GM23338 (cell line): ENCODE measurements at regions not wholly inside any gene's neighbourhood (a gene's known extent, or its start where the extent isn't known, plus 50 kb on each side); places are given as distances from the start of the nearest gene placed in this dataset.

Source experiments
- ATAC-seq: fragments of 200-7000 bp; cut with Tn5 transposase; 3 replicates; pipeline ENCODE4 v1.9.1; 2020
- DNase-seq: peaks from one replicate; pipeline ENCODE4 v3.0.0-alpha.2; 2015; ENCODE audit warnings: low spot score
- H2AFZ ChIP-seq: fragments of 200-600 bp; sonication (generic); 2 replicates; pipeline ENCODE4 v1.8.0; 2016; ENCODE audit warnings: antibody characterized with exemption, mild to moderate bottlenecking, moderate library complexity
- H3F3A ChIP-seq: fragments of 200-600 bp; sonication (generic); replicated peaks from 2 replicates; pipeline ENCODE4 v1.8.0; 2017; ENCODE audit warnings: antibody characterized with exemption, mixed run types, low read depth
- H3K27ac ChIP-seq: fragments of 200-600 bp; sonication (generic); 2 replicates; pipeline ENCODE4 v1.6.1; 2016; ENCODE audit warnings: low read depth
- H3K27me3 ChIP-seq: fragments of 200-600 bp; sonication (generic); 2 replicates; pipeline ENCODE4 v1.8.0; 2016; ENCODE audit warnings: mild to moderate bottlenecking, mixed run types, moderate library complexity; ENCODE audit not compliant: insufficient read depth
- H3K36me3 ChIP-seq: fragments of 200-600 bp; sonication (generic); 2 replicates; pipeline ENCODE4 v1.8.0; 2016; ENCODE audit warnings: mild to moderate bottlenecking; ENCODE audit not compliant: insufficient read depth
- H3K4me1 ChIP-seq: fragments of 200-600 bp; sonication (generic); 2 replicates; pipeline ENCODE4 v1.8.0; 2016; ENCODE audit warnings: mild to moderate bottlenecking, moderate library complexity; ENCODE audit not compliant: insufficient read depth
- H3K4me2 ChIP-seq: fragments of 200-600 bp; sonication (generic); 2 replicates; pipeline ENCODE4 v1.7.1; 2017; ENCODE audit warnings: mixed run types
- H3K4me3 ChIP-seq: fragments of 200-600 bp; sonication (generic); 2 replicates; pipeline ENCODE4 v1.6.1; 2016; ENCODE audit warnings: mixed run types
- H3K79me2 ChIP-seq: fragments of 200-600 bp; sonication (generic); replicated peaks from 2 replicates; pipeline ENCODE4 v1.8.0; 2017; ENCODE audit warnings: mild to moderate bottlenecking; ENCODE audit not compliant: insufficient read depth
- H3K9me2 ChIP-seq: fragments of 200-600 bp; sonication (generic); 2 replicates; pipeline ENCODE4 v1.8.0; 2017; ENCODE audit not compliant: insufficient read depth
- H4K20me1 ChIP-seq: fragments of 200-600 bp; sonication (generic); replicated peaks from 2 replicates; pipeline ENCODE4 v1.8.0; 2017; ENCODE audit warnings: mild to moderate bottlenecking; ENCODE audit not compliant: insufficient read depth
- H3K27ac Mint-ChIP-seq: 2 replicates; pipeline ENCODE4 v1.8.0; 2020; ENCODE audit warnings: inconsistent platforms, mild to moderate bottlenecking, moderate library complexity, mixed read lengths
- H3K27me3 Mint-ChIP-seq: 3 replicates; pipeline ENCODE4 v1.8.0; 2022; ENCODE audit warnings: low read depth, mild to moderate bottlenecking, moderate library complexity, mixed read lengths, inconsistent platforms; ENCODE audit not compliant: insufficient read depth, poor library complexity
- H3K36me3 Mint-ChIP-seq: 3 replicates; pipeline ENCODE4 v1.8.0; 2021; ENCODE audit warnings: low read depth, mild to moderate bottlenecking, inconsistent platforms, moderate library complexity, mixed read lengths
- H3K4me1 Mint-ChIP-seq: 3 replicates; pipeline ENCODE4 v1.8.0; 2020; ENCODE audit warnings: mild to moderate bottlenecking, inconsistent platforms, mixed read lengths
- H3K4me3 Mint-ChIP-seq: 3 replicates; pipeline ENCODE4 v1.8.0; 2021; ENCODE audit warnings: moderate library complexity, mild to moderate bottlenecking, inconsistent platforms, mixed read lengths
- H3K9me3 Mint-ChIP-seq: 3 replicates; pipeline ENCODE4 v1.8.0; 2020; ENCODE audit warnings: moderate library complexity, mild to moderate bottlenecking, inconsistent platforms, mixed read lengths
- CREB1 ChIP-seq: fragments of 250-450 bp; sonication (Bioruptor Pico); IDR thresholded peaks from 2 replicates; pipeline ENCODE4 v1.5.0; 2020; ENCODE audit warnings: low read depth, mild to moderate bottlenecking, moderate library complexity
- EZH2 ChIP-seq: fragments of 200-600 bp; sonication (generic); IDR thresholded peaks from one replicate; pipeline ENCODE4 v1.8.0; 2017; ENCODE audit warnings: antibody characterized with exemption, mild to moderate bottlenecking, low read depth; ENCODE audit not compliant: unreplicated experiment
- EZH2phosphoT487 ChIP-seq: fragments of 200-600 bp; sonication (generic); IDR thresholded peaks from one replicate; pipeline ENCODE4 v1.8.1; 2018; ENCODE audit warnings: antibody characterized with exemption; ENCODE audit not compliant: unreplicated experiment
- JUNB ChIP-seq: IDR thresholded peaks from one replicate; pipeline ENCODE4 v1.6.1; 2016; ENCODE audit warnings: antibody characterized with exemption; ENCODE audit not compliant: unreplicated experiment
- NANOG ChIP-seq: IDR thresholded peaks from 2 replicates; pipeline ENCODE4 v1.6.1; 2016; ENCODE audit warnings: antibody characterized with exemption, borderline replicate concordance
- POLR2AphosphoS5 ChIP-seq: IDR thresholded peaks from 2 replicates; pipeline ENCODE4 v1.6.1; 2016; ENCODE audit warnings: antibody characterized with exemption, low read depth
- STAT1 ChIP-seq: IDR thresholded peaks from one replicate; pipeline ENCODE4 v1.6.1; 2016; ENCODE audit warnings: antibody characterized with exemption; ENCODE audit not compliant: unreplicated experiment
- ZNF114 ChIP-seq: fragments of 250-450 bp; sonication (Bioruptor Pico); IDR thresholded peaks from 2 replicates; pipeline ENCODE4 v1.5.0; 2020; ENCODE audit warnings: mild to moderate bottlenecking, moderate library complexity
- ZNF331 ChIP-seq: fragments of 250-450 bp; sonication (Bioruptor Pico); IDR thresholded peaks from 2 replicates; pipeline ENCODE4 v1.5.0; 2020; ENCODE audit warnings: low read depth, mild to moderate bottlenecking, moderate library complexity
- TF ChIP-seq, protein P1 (sequence below), 2 experiments: fragments of 200-600 bp in 1 of 2; sonication (generic) in 1 of 2; conservative IDR thresholded peaks; 2 replicates each; pipeline versions ENCODE4 v1.5.1 to v1.6.1; 2016 to 2017; ENCODE audit warnings: antibody characterized with exemption in 2 of 2, low read depth in 2 of 2, mild to moderate bottlenecking in 2 of 2, moderate library complexity in 1 of 2
- TF ChIP-seq, protein P2 (sequence below): IDR thresholded peaks from 2 replicates; pipeline ENCODE4 v1.6.1; 2016; ENCODE audit warnings: antibody characterized with exemption
- TF ChIP-seq, protein P3 (sequence below): fragments of 250-450 bp; sonication (Bioruptor Pico); IDR thresholded peaks from 2 replicates; pipeline ENCODE4 v1.5.0; 2020; ENCODE audit warnings: mild to moderate bottlenecking, moderate library complexity
- TF ChIP-seq, protein P4 (sequence below): IDR thresholded peaks from one replicate; pipeline ENCODE4 v1.6.1; 2018; ENCODE audit warnings: antibody characterized with exemption; ENCODE audit not compliant: unreplicated experiment

DNA sequence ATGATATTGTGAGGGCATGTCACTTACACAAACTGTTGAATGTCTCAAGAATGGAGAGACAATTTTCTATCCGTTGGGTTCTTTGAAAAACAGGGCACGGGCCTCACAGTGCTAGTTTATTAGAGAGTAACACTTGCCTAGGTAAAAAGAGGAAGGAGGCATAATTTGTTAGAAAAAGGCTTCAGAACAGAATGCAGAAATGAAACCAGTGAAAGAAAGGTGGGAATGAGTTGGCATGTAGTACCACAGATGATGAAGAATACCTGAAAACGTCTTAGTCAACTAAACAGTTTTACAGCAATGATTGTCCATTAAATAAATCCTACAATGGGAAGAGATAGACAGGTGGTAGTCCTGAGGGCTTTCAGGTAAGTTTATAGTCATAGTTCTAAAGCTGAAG is 1399.7 kb upstream of the CADM2 start:
- no peak overlapping the region for H3K4me3 ChIP-seq
- no peaks in the 10 kb centered on the region; the same call in 2 of the 3 replicates for H3K9me3 Mint-ChIP-seq
- no peaks in the 10 kb centered on the region for H3K4me1 Mint-ChIP-seq
- H3F3A ChIP-seq: no peaks in the 10 kb centered on the region
- no peak overlapping the region for H3K4me3 Mint-ChIP-seq
- no peaks in the 10 kb centered on the region for H3K27me3 Mint-ChIP-seq
- TF ChIP-seq EZH2 (no peak), JUNB (no peak), ZNF114 (CRISPR knock-in tag) (no peak), STAT1 (no peak), NANOG (no peak), ZNF331 (CRISPR knock-in tag) (no peak), CREB1 (CRISPR knock-in tag) (no peak), POLR2AphosphoS5 (no peak), EZH2phosphoT487 (no peak)
- TF ChIP-seq, protein P1, sequence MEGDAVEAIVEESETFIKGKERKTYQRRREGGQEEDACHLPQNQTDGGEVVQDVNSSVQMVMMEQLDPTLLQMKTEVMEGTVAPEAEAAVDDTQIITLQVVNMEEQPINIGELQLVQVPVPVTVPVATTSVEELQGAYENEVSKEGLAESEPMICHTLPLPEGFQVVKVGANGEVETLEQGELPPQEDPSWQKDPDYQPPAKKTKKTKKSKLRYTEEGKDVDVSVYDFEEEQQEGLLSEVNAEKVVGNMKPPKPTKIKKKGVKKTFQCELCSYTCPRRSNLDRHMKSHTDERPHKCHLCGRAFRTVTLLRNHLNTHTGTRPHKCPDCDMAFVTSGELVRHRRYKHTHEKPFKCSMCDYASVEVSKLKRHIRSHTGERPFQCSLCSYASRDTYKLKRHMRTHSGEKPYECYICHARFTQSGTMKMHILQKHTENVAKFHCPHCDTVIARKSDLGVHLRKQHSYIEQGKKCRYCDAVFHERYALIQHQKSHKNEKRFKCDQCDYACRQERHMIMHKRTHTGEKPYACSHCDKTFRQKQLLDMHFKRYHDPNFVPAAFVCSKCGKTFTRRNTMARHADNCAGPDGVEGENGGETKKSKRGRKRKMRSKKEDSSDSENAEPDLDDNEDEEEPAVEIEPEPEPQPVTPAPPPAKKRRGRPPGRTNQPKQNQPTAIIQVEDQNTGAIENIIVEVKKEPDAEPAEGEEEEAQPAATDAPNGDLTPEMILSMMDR (conservative IDR thresholded peaks at IDR 0.05; ENCODE audit: low read depth in 2 of 2): no peak
- TF ChIP-seq, protein P2, sequence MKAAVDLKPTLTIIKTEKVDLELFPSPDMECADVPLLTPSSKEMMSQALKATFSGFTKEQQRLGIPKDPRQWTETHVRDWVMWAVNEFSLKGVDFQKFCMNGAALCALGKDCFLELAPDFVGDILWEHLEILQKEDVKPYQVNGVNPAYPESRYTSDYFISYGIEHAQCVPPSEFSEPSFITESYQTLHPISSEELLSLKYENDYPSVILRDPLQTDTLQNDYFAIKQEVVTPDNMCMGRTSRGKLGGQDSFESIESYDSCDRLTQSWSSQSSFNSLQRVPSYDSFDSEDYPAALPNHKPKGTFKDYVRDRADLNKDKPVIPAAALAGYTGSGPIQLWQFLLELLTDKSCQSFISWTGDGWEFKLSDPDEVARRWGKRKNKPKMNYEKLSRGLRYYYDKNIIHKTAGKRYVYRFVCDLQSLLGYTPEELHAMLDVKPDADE: no peak
- TF ChIP-seq, protein P3, sequence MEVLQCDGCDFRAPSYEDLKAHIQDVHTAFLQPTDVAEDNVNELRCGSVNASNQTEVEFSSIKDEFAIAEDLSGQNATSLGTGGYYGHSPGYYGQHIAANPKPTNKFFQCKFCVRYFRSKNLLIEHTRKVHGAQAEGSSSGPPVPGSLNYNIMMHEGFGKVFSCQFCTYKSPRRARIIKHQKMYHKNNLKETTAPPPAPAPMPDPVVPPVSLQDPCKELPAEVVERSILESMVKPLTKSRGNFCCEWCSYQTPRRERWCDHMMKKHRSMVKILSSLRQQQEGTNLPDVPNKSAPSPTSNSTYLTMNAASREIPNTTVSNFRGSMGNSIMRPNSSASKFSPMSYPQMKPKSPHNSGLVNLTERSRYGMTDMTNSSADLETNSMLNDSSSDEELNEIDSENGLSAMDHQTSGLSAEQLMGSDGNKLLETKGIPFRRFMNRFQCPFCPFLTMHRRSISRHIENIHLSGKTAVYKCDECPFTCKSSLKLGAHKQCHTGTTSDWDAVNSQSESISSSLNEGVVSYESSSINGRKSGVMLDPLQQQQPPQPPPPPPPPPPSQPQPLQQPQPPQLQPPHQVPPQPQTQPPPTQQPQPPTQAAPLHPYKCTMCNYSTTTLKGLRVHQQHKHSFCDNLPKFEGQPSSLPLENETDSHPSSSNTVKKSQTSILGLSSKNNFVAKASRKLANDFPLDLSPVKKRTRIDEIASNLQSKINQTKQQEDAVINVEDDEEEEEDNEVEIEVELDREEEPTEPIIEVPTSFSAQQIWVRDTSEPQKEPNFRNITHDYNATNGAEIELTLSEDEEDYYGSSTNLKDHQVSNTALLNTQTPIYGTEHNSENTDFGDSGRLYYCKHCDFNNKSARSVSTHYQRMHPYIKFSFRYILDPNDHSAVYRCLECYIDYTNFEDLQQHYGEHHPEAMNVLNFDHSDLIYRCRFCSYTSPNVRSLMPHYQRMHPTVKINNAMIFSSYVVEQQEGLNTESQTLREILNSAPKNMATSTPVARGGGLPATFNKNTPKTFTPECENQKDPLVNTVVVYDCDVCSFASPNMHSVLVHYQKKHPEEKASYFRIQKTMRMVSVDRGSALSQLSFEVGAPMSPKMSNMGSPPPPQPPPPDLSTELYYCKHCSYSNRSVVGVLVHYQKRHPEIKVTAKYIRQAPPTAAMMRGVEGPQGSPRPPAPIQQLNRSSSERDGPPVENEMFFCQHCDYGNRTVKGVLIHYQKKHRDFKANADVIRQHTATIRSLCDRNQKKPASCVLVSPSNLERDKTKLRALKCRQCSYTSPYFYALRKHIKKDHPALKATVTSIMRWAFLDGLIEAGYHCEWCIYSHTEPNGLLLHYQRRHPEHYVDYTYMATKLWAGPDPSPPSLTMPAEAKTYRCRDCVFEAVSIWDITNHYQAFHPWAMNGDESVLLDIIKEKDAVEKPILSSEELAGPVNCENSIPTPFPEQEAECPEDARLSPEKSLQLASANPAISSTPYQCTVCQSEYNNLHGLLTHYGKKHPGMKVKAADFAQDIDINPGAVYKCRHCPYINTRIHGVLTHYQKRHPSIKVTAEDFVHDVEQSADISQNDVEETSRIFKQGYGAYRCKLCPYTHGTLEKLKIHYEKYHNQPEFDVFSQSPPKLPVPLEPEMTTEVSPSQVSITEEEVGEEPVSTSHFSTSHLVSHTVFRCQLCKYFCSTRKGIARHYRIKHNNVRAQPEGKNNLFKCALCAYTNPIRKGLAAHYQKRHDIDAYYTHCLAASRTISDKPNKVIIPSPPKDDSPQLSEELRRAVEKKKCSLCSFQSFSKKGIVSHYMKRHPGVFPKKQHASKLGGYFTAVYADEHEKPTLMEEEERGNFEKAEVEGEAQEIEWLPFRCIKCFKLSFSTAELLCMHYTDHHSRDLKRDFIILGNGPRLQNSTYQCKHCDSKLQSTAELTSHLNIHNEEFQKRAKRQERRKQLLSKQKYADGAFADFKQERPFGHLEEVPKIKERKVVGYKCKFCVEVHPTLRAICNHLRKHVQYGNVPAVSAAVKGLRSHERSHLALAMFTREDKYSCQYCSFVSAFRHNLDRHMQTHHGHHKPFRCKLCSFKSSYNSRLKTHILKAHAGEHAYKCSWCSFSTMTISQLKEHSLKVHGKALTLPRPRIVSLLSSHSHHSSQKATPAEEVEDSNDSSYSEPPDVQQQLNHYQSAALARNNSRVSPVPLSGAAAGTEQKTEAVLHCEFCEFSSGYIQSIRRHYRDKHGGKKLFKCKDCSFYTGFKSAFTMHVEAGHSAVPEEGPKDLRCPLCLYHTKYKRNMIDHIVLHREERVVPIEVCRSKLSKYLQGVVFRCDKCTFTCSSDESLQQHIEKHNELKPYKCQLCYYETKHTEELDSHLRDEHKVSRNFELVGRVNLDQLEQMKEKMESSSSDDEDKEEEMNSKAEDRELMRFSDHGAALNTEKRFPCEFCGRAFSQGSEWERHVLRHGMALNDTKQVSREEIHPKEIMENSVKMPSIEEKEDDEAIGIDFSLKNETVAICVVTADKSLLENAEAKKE (CRISPR knock-in tag): no peak
- TF ChIP-seq, protein P4, sequence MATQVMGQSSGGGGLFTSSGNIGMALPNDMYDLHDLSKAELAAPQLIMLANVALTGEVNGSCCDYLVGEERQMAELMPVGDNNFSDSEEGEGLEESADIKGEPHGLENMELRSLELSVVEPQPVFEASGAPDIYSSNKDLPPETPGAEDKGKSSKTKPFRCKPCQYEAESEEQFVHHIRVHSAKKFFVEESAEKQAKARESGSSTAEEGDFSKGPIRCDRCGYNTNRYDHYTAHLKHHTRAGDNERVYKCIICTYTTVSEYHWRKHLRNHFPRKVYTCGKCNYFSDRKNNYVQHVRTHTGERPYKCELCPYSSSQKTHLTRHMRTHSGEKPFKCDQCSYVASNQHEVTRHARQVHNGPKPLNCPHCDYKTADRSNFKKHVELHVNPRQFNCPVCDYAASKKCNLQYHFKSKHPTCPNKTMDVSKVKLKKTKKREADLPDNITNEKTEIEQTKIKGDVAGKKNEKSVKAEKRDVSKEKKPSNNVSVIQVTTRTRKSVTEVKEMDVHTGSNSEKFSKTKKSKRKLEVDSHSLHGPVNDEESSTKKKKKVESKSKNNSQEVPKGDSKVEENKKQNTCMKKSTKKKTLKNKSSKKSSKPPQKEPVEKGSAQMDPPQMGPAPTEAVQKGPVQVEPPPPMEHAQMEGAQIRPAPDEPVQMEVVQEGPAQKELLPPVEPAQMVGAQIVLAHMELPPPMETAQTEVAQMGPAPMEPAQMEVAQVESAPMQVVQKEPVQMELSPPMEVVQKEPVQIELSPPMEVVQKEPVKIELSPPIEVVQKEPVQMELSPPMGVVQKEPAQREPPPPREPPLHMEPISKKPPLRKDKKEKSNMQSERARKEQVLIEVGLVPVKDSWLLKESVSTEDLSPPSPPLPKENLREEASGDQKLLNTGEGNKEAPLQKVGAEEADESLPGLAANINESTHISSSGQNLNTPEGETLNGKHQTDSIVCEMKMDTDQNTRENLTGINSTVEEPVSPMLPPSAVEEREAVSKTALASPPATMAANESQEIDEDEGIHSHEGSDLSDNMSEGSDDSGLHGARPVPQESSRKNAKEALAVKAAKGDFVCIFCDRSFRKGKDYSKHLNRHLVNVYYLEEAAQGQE: no peak
- no peaks in the 10 kb centered on the region for H3K27me3 ChIP-seq
- H2AFZ ChIP-seq: no peak overlapping the region
- H3K27ac Mint-ChIP-seq: no peak overlapping the region
- peaks cover 7% of the 10 kb centered on the region for H3K36me3 Mint-ChIP-seq
- DNase-seq: no peak
- peaks cover 10% of the 10 kb centered on the region; the same call in 1 of the 2 replicates for H3K9me2 ChIP-seq
- no peaks in the 10 kb centered on the region; the same call in 1 of the 2 replicates for H3K36me3 ChIP-seq
- H3K4me1 ChIP-seq: no peaks in the 10 kb centered on the region
- ATAC-seq: no peak
- H3K27ac ChIP-seq: no peak overlapping the region
- no peak overlapping the region for H3K4me2 ChIP-seq
- H3K79me2 ChIP-seq: no peaks in the 10 kb centered on the region
- H4K20me1 ChIP-seq: no peaks in the 10 kb centered on the region
